DOHH2 (cell line): ENCODE measurements at regions not wholly inside any gene's neighbourhood (a gene's known extent, or its start where the extent isn't known, plus 50 kb on each side); places are given as distances from the start of the nearest gene placed in this dataset.

Experiments used
- CTCF ChIP-seq: fragments of 200-600 bp; sonication (generic); IDR thresholded peaks from one replicate; pipeline ENCODE4 v1.5.1; 2014; ENCODE audit warnings: antibody characterized with exemption, mild to moderate bottlenecking, low read depth, low read length; ENCODE audit not compliant: poor library complexity, severe bottlenecking
- EZH2phosphoT487 ChIP-seq: fragments of 200-600 bp; sonication (generic); IDR thresholded peaks from 2 replicates; pipeline ENCODE4 v1.6.1; 2017; ENCODE audit warnings: borderline replicate concordance, mild to moderate bottlenecking, antibody characterized with exemption, low read length, moderate library complexity, mixed read lengths

- TF ChIP-seq CTCF (no peak), EZH2phosphoT487 (no peak)
Observed at GRCh38 chr6:95133578-95133977, 443.8 kb upstream of the MANEA start.
